ENCODE measurements at regions not wholly inside any gene's neighbourhood (a gene's known extent, or its start where the extent isn't known, plus 50 kb on each side); places are given as distances from the start of the nearest gene placed in this dataset.

DNA sequence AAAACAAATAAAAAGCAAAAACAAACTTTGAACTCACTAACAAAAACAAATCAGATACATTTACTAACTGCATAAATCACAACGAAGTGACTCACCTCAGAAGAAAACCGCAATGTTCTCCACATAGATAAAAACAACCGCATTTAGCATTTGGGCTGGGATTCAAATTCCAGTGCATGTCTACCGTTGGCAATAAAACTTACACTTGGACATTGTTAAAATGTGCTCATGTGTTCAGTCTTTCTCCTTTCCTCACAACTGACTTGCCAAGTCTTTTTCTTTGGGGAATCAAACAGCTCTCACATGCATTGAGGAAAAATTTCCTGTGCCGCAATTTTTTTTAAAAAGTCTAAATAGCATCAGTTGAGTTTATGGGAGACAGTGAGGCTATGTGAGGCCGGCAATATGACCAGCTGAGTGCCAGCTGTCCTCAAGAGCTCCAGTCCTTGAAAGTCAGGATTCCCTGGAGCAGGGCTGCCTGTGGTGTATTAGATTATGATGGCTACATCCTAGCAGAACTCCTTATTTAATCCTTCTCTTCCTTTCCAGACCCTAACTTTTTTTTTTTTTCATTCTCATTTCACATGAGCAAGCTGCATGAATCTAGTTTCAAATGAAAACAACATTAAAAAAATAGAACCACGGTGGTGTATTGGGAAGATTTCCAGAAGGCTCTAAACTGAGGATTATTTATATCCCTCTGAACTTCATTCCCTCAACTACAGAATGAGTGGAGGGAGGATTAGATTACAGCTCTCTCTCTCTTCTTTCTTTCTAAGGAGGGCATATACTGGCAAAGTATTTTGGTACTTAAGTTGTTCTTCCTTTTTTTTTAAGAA is 70.2 kb upstream of the MEIS1 start:
- Histone ChIP-seq H3K4ac (replicated peaks; ENCODE audit: insufficient read length, low read depth, low read length) (no peak overlapping the region), H3K9me3 (ENCODE audit: insufficient read depth in 2 of 2, low read depth in 1 of 2, low read length in 1 of 2) (no peaks in the 10 kb centered on the region), H3K23me2 (ENCODE audit: low read depth, low read length) (no peaks in the 10 kb centered on the region), H4K20me1 (replicated peaks in 1 of 2; ENCODE audit: control insufficient read depth in 1 of 2, insufficient read depth in 2 of 2, low read length in 2 of 2) (no peaks in the 10 kb centered on the region), H4K5ac (ENCODE audit: insufficient read length, low read depth, low read length) (no peak overlapping the region), H3K4me3 (ENCODE audit: extremely low read depth in 1 of 4, insufficient read depth in 2 of 4, low read depth in 3 of 4, low read length in 4 of 4) (no peak overlapping the region), H3K56ac (replicated peaks; ENCODE audit: insufficient read length, low read depth, low read length) (no peak overlapping the region), H2AK5ac (ENCODE audit: low read depth, low read length) (no peak overlapping the region), H2BK20ac (ENCODE audit: low read length) (no peak overlapping the region), H4K8ac (ENCODE audit: extremely low read depth, insufficient read depth, low read length) (no peak overlapping the region), H3K27me3 (replicated peaks in 1 of 4; ENCODE audit: control insufficient read depth in 3 of 4, extremely low read depth in 1 of 4, insufficient read depth in 3 of 4, low read length in 3 of 4) (no peaks in the 10 kb centered on the region), H3K14ac (ENCODE audit: insufficient read length) (no peak overlapping the region), H2BK15ac (ENCODE audit: low read length) (no peak overlapping the region), H2BK12ac (ENCODE audit: low read depth, low read length) (no peak overlapping the region), H3K4me2 (ENCODE audit: insufficient read depth in 1 of 2, low read depth in 2 of 2, low read length in 2 of 2) (no peak overlapping the region), H2AFZ (ENCODE audit: low read length) (no peak overlapping the region), H2BK5ac (ENCODE audit: low read depth, low read length) (no peak overlapping the region), H3K36me3 (ENCODE audit: control insufficient read depth in 2 of 4, insufficient read depth in 4 of 4, low read length in 3 of 4) (no peaks in the 10 kb centered on the region), H3K18ac (ENCODE audit: extremely low read depth, low read length) (no peak overlapping the region), H3K79me2 (ENCODE audit: control insufficient read depth in 1 of 2, insufficient read depth in 2 of 2, low read length in 2 of 2) (no peaks in the 10 kb centered on the region), H3K4me1 (replicated peaks in 1 of 4; ENCODE audit: control insufficient read depth in 3 of 4, insufficient read depth in 4 of 4, low read length in 3 of 4) (peaks cover 0 to 3% (median 0%) of the 10 kb centered on the region in 4 experiments; a peak in 2 of 7 replicates), H3K23ac (ENCODE audit: insufficient read length) (no peak overlapping the region), H3K79me1 (ENCODE audit: low read depth, low read length) (no peaks in the 10 kb centered on the region), H4K91ac (replicated peaks; ENCODE audit: insufficient read length, low read length) (no peak overlapping the region), H3K27ac (ENCODE audit: low read depth, low read length) (no peak overlapping the region), H2BK120ac (replicated peaks; ENCODE audit: low read depth, low read length) (no peak overlapping the region), H3K9ac (replicated peaks in 1 of 4; ENCODE audit: extremely low read depth in 1 of 4, low read depth in 3 of 4, low read length in 3 of 4) (no peak overlapping the region)
- DNase-seq (ENCODE audit: low read depth in 1 of 2, low spot score in 2 of 2) = no peak
- ChIA-PET POLR2A (ENCODE audit: partially characterized antibody) (interaction anchor here (0.6 kb wide), 1 partner anchor 63 kb away, joined by 3 read pairs; no protein-coding TSS in a partner anchor), CTCF (ENCODE audit: partially characterized antibody) (no interaction called here)
- 90% methylated on average over 7 of the region's 7 CpGs; no CpG with 5 or more reads in 1 of the 2 experiments for WGBS, 2 experiments (ENCODE audit: extremely low coverage in 1 of 2, insufficient coverage in 1 of 2, insufficient read length in 1 of 2, insufficient replicate concordance in 2 of 2, low coverage in 1 of 2, low lambda C conversion rate in 2 of 2, missing lambda C conversion rate in 1 of 2)
- no peak for FAIRE-seq
- TF ChIP-seq SIN3A (conservative IDR thresholded peaks at IDR 0.05 in 1 of 2, IDR thresholded peaks at IDR 0.05 in 1 of 2; ENCODE audit: low read depth in 1 of 2, low read length in 2 of 2) (no peak), RFX5 (IDR thresholded peaks at IDR 0.05; ENCODE audit: borderline replicate concordance, low read depth, low read length) (no peak), EZH2 (IDR thresholded peaks at IDR 0.05; ENCODE audit: low read depth, low read length, severe bottlenecking) (no peak), SP1 (IDR thresholded peaks at IDR 0.05; ENCODE audit: low read depth, low read length) (no peak), SIRT6 (IDR thresholded peaks at IDR 0.05; ENCODE audit: low read length) (no peak), SP4 (IDR thresholded peaks at IDR 0.05; ENCODE audit: low read length) (no peak), TAF7 (optimal IDR thresholded peaks at IDR 0.05; ENCODE audit: borderline replicate concordance, low read depth, low read length) (no peak), CHD1 (IDR thresholded peaks at IDR 0.05; ENCODE audit: low read depth, low read length) (no peak), RAD21 (IDR thresholded peaks at IDR 0.05 in 1 of 2, conservative IDR thresholded peaks at IDR 0.05 in 1 of 2; ENCODE audit: low read depth in 2 of 2, low read length in 2 of 2) (no peak), NANOG (IDR thresholded peaks at IDR 0.05; ENCODE audit: insufficient read depth, low read depth, low read length, poor library complexity, severe bottlenecking) (no peak), MAFK (IDR thresholded peaks at IDR 0.05; ENCODE audit: low read depth, low read length) (no peak), JUN (IDR thresholded peaks at IDR 0.05; ENCODE audit: low read depth, low read length) (no peak), GTF2F1 (IDR thresholded peaks at IDR 0.05; ENCODE audit: borderline replicate concordance, low read depth, low read length) (no peak)
